Neural cell (in vitro differentiated cells): ENCODE measurements at regions not wholly inside any gene's neighbourhood (a gene's known extent, or its start where the extent isn't known, plus 50 kb on each side); places are given as distances from the start of the nearest gene placed in this dataset.

Experiments used
- H2AFZ ChIP-seq: fragments of 200-600, 300-800 bp; sonication (generic), shearing (Covaris generic); 2 replicates; pipeline ENCODE4 v1.6.0; 2014; ENCODE audit warnings: low read depth, mild to moderate bottlenecking, antibody characterized with exemption, low read length, moderate library complexity
- H3F3A ChIP-seq: fragments of 200-600 bp; shearing (Covaris generic); 2 replicates; pipeline ENCODE4 v1.6.1; 2016; ENCODE audit warnings: mild to moderate bottlenecking, moderate library complexity, mixed read lengths, antibody characterized with exemption, low read length; ENCODE audit not compliant: insufficient read depth, poor library complexity, severe bottlenecking
- H3K27ac ChIP-seq: fragments of 200-600, 300-800 bp; sonication (generic), shearing (Covaris generic); 2 replicates; pipeline ENCODE4 v1.5.1; 2014; ENCODE audit warnings: mild to moderate bottlenecking, low read length, moderate library complexity
- H3K27me3 ChIP-seq: fragments of 300-800, 200-600 bp; sonication (generic), shearing (Covaris generic); 2 replicates; pipeline ENCODE4 v1.6.0; 2014; ENCODE audit warnings: mild to moderate bottlenecking, low read depth, low read length, moderate library complexity; ENCODE audit not compliant: insufficient read depth
- H3K36me3 ChIP-seq: fragments of 300-800, 200-600 bp; sonication (generic), shearing (Covaris generic); 2 replicates; pipeline ENCODE4 v1.5.1; 2014; ENCODE audit warnings: mild to moderate bottlenecking, antibody characterized with exemption, low read length, moderate library complexity; ENCODE audit not compliant: insufficient read depth
- H3K4me2 ChIP-seq: fragments of 300-800, 200-600 bp; sonication (generic), shearing (Covaris generic); 2 replicates; pipeline ENCODE4 v1.6.0; 2014; ENCODE audit warnings: mild to moderate bottlenecking, low read length
- H3K4me3 ChIP-seq: fragments of 300-800, 200-600 bp; sonication (generic), shearing (Covaris generic); 2 replicates; pipeline ENCODE4 v1.5.1; 2014; ENCODE audit warnings: mild to moderate bottlenecking, low read length, moderate library complexity
- H3K79me2 ChIP-seq: fragments of 200-600 bp; shearing (Covaris generic); replicated peaks from 2 replicates; pipeline ENCODE4 v1.6.0; 2014; ENCODE audit warnings: mild to moderate bottlenecking, low read length, moderate library complexity; ENCODE audit not compliant: insufficient read depth
- H3K9ac ChIP-seq: fragments of 300-800, 200-600 bp; sonication (generic), shearing (Covaris generic); 2 replicates; pipeline ENCODE4 v1.6.1; 2016; ENCODE audit warnings: mild to moderate bottlenecking, low read length, mixed read lengths
- H3K9me2 ChIP-seq: fragments of 200-600 bp; shearing (Covaris generic); 2 replicates; pipeline ENCODE4 v1.6.1; 2016; ENCODE audit warnings: mild to moderate bottlenecking, low read length, mixed read lengths; ENCODE audit not compliant: insufficient read depth
- H3K9me3 ChIP-seq: fragments of 200-600, 300-800 bp; sonication (generic), shearing (Covaris generic); 2 replicates; pipeline ENCODE4 v1.6.1; 2016; ENCODE audit warnings: mild to moderate bottlenecking, mixed run types, low read length, moderate library complexity, mixed read lengths
- H4K20me1 ChIP-seq: fragments of 200-600 bp; shearing (Covaris generic); 2 replicates; pipeline ENCODE4 v1.6.1; 2016; ENCODE audit warnings: mild to moderate bottlenecking, mixed run types; ENCODE audit not compliant: insufficient read depth
- EP300 ChIP-seq: fragments of 450-650 bp; conservative IDR thresholded peaks from 2 replicates; pipeline ENCODE4 v1.6.1; 2014; ENCODE audit warnings: antibody characterized with exemption, mild to moderate bottlenecking, moderate library complexity; ENCODE audit not compliant: poor library complexity, severe bottlenecking
- EZH2 ChIP-seq: fragments of 200-600, 300-800 bp; shearing (Covaris generic), sonication (generic); IDR thresholded peaks from 2 replicates; pipeline ENCODE4 v1.6.1; 2014; ENCODE audit warnings: antibody characterized with exemption, low read length, borderline replicate concordance, mild to moderate bottlenecking; ENCODE audit not compliant: insufficient read depth, poor library complexity, severe bottlenecking
- MXI1 ChIP-seq: fragments of 450-650 bp; conservative IDR thresholded peaks from 2 replicates; pipeline ENCODE4 v1.6.1; 2014; ENCODE audit warnings: antibody characterized with exemption, mild to moderate bottlenecking; ENCODE audit not compliant: poor library complexity, severe bottlenecking
- POLR2AphosphoS5 ChIP-seq: IDR thresholded peaks from 2 replicates; pipeline ENCODE4 v1.6.1; 2012
- RAD21 ChIP-seq: fragments of 450-650 bp; conservative IDR thresholded peaks from 2 replicates; pipeline ENCODE4 v1.6.1; 2014; ENCODE audit warnings: antibody characterized with exemption, mild to moderate bottlenecking, moderate library complexity
- SMC3 ChIP-seq: fragments of 450-650 bp; conservative IDR thresholded peaks from 2 replicates; pipeline ENCODE4 v1.6.1; 2014; ENCODE audit warnings: antibody characterized with exemption, mild to moderate bottlenecking, moderate library complexity; ENCODE audit not compliant: poor library complexity
- TAF1 ChIP-seq: IDR thresholded peaks from 2 replicates; pipeline ENCODE4 v1.6.1; 2012; ENCODE audit warnings: low read depth
- TF ChIP-seq, protein P1 (sequence below): IDR thresholded peaks from 2 replicates; pipeline ENCODE4 v1.6.1; 2012; ENCODE audit warnings: borderline replicate concordance
- TF ChIP-seq, protein P2 (sequence below): fragments of 450-650 bp; IDR thresholded peaks from 2 replicates; pipeline ENCODE4 v1.5.1; 2014; ENCODE audit warnings: antibody characterized with exemption, mild to moderate bottlenecking, moderate library complexity; ENCODE audit not compliant: poor library complexity, severe bottlenecking

DNA sequence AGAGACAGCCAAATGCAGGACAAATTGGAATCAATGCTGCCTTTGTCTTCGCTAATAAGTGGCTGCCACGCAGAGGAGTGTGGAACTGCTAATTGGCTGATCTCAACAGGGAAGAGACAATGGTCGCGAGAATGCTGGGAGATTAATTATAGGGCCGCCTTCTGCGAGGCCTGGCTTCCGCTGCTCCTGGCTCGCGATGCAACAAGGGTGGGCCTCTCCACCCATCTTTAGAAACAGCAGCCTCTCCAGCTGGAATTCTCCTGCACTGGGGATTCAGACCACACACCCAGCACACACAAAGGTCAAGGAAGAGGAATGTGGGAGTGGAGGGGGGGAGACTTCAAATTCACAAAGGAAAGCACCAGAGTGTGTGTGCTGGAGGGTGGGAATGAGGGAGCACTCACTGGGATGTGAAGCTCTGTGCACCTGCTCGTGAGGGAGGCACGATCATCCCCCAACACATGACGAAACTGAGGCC is 200.7 kb upstream of the GRIK3 start:
- Histone ChIP-seq H3K79me2 (no peaks in the 10 kb centered on the region), H3K36me3 (no peaks in the 10 kb centered on the region), H3K9me2 (no peaks in the 10 kb centered on the region), H3F3A (no peaks in the 10 kb centered on the region), H3K27me3 (no peaks in the 10 kb centered on the region), H3K27ac (no peak overlapping the region), H3K9ac (no peak overlapping the region), H2AFZ (no peak overlapping the region), H3K9me3 (no peaks in the 10 kb centered on the region), H4K20me1 (no peaks in the 10 kb centered on the region), H3K4me2 (no peak overlapping the region), H3K4me3 (no peak overlapping the region)
- TF ChIP-seq SMC3 (no peak), EP300 (no peak), MXI1 (no peak), POLR2AphosphoS5 (no peak), TAF1 (no peak), RAD21 (no peak), EZH2 (no peak)
- TF ChIP-seq, protein P1, sequence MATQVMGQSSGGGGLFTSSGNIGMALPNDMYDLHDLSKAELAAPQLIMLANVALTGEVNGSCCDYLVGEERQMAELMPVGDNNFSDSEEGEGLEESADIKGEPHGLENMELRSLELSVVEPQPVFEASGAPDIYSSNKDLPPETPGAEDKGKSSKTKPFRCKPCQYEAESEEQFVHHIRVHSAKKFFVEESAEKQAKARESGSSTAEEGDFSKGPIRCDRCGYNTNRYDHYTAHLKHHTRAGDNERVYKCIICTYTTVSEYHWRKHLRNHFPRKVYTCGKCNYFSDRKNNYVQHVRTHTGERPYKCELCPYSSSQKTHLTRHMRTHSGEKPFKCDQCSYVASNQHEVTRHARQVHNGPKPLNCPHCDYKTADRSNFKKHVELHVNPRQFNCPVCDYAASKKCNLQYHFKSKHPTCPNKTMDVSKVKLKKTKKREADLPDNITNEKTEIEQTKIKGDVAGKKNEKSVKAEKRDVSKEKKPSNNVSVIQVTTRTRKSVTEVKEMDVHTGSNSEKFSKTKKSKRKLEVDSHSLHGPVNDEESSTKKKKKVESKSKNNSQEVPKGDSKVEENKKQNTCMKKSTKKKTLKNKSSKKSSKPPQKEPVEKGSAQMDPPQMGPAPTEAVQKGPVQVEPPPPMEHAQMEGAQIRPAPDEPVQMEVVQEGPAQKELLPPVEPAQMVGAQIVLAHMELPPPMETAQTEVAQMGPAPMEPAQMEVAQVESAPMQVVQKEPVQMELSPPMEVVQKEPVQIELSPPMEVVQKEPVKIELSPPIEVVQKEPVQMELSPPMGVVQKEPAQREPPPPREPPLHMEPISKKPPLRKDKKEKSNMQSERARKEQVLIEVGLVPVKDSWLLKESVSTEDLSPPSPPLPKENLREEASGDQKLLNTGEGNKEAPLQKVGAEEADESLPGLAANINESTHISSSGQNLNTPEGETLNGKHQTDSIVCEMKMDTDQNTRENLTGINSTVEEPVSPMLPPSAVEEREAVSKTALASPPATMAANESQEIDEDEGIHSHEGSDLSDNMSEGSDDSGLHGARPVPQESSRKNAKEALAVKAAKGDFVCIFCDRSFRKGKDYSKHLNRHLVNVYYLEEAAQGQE = no peak
- TF ChIP-seq, protein P2, sequence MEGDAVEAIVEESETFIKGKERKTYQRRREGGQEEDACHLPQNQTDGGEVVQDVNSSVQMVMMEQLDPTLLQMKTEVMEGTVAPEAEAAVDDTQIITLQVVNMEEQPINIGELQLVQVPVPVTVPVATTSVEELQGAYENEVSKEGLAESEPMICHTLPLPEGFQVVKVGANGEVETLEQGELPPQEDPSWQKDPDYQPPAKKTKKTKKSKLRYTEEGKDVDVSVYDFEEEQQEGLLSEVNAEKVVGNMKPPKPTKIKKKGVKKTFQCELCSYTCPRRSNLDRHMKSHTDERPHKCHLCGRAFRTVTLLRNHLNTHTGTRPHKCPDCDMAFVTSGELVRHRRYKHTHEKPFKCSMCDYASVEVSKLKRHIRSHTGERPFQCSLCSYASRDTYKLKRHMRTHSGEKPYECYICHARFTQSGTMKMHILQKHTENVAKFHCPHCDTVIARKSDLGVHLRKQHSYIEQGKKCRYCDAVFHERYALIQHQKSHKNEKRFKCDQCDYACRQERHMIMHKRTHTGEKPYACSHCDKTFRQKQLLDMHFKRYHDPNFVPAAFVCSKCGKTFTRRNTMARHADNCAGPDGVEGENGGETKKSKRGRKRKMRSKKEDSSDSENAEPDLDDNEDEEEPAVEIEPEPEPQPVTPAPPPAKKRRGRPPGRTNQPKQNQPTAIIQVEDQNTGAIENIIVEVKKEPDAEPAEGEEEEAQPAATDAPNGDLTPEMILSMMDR = no peak

GRCh38 chr1:37237948-37238347 is 203.6 kb upstream of the GRIK3 start:
- H4K20me1 ChIP-seq = no peaks in the 10 kb centered on the region
- H3K79me2 ChIP-seq = no peaks in the 10 kb centered on the region
- H3K9me3 ChIP-seq = no peaks in the 10 kb centered on the region
- H3K9ac ChIP-seq = no peak overlapping the region
- H3K4me3 ChIP-seq = no peak overlapping the region
- H3F3A ChIP-seq = no peaks in the 10 kb centered on the region
- H3K4me2 ChIP-seq = no peak overlapping the region
- H3K27ac ChIP-seq = no peak overlapping the region
- H2AFZ ChIP-seq = no peak overlapping the region
- TF ChIP-seq RAD21 = no peak
- TF ChIP-seq, protein P2 = no peak
- TF ChIP-seq EP300 = no peak
- TF ChIP-seq POLR2AphosphoS5 = no peak
- no peak for TF ChIP-seq SMC3
- TF ChIP-seq MXI1 = no peak
- no peak for TF ChIP-seq EZH2
- TF ChIP-seq, protein P1 = no peak
- TF ChIP-seq TAF1 = no peak
- no peaks in the 10 kb centered on the region for H3K27me3 ChIP-seq
- H3K9me2 ChIP-seq = no peaks in the 10 kb centered on the region
- no peaks in the 10 kb centered on the region for H3K36me3 ChIP-seq
